ENCODE measurements at regions not wholly inside any gene's neighbourhood (a gene's known extent, or its start where the extent isn't known, plus 50 kb on each side); places are given as distances from the start of the nearest gene placed in this dataset.

DNA sequence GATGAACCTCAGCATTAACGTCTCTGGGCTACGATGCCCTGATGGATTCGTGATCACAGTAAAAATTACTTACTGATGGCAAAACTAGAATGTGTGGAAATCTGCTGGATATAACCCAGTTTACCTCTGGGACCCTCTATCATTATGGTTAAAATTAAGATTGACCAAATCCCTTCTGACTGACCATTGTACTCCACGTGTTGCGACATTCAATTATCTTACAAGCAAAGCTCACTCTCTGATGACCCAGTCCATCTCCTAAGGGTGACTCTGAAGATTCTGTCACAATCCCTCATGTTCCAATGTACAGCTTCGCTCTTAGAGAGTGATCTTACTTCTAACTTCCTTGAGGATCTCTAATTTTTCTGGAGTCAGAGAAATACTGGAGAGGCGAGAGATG lies 288.5 kb upstream of the RUNX1 start:
- Histone ChIP-seq H3K4me1 (ENCODE audit: insufficient read depth, low read length) (no peaks in the 10 kb centered on the region), H2AFZ (ENCODE audit: low read length) (no peak overlapping the region)
- no peak for FAIRE-seq

DNA sequence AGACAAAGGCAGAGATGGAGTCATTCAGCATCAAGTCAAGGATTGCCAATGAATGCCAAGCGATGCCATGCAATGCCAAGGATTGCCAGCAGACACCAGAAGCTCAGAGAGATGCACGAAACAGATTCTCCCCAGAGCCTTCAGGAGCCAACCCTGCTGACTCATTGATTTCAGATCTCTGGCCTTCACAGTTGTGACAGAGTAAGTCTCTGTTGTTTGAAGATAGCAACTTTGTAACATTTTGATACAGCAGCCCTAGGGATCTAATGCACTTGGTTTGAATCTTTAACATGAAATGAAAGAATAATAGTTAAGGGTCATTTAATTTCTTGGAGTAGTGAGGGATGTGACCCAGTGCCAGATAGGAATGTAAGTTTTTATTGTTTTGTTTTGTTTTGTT lies 287.4 kb upstream of the RUNX1 start:
- no peak for DNase-seq (ENCODE audit: low spot score)
- TF ChIP-seq ATAD3A (CRISPR knock-in tag; IDR thresholded peaks at IDR 0.05) (no peak), HNRNPH1 (optimal IDR thresholded peaks at IDR 0.05; ENCODE audit: low read depth, low read length) (no peak), ZNF614 (CRISPR knock-in tag; IDR thresholded peaks at IDR 0.05; ENCODE audit: borderline replicate concordance) (no peak), MTF1 (CRISPR knock-in tag; IDR thresholded peaks at IDR 0.05) (no peak), ZNF563 (CRISPR knock-in tag; IDR thresholded peaks at IDR 0.05) (no peak), ZNF431 (CRISPR knock-in tag; IDR thresholded peaks at IDR 0.05; ENCODE audit: borderline replicate concordance, low read depth) (no peak), HDAC6 (IDR thresholded peaks at IDR 0.05; ENCODE audit: low read depth, low read length) (no peak), SALL2 (CRISPR knock-in tag; IDR thresholded peaks at IDR 0.05) (no peak), CREB1 (IDR thresholded peaks at IDR 0.05) (no peak), CREB1 (CRISPR knock-in tag; IDR thresholded peaks at IDR 0.05) (no peak), ZNF326 (CRISPR knock-in tag; IDR thresholded peaks at IDR 0.05; ENCODE audit: borderline replicate concordance) (no peak)
- TF ChIP-seq, protein P1, sequence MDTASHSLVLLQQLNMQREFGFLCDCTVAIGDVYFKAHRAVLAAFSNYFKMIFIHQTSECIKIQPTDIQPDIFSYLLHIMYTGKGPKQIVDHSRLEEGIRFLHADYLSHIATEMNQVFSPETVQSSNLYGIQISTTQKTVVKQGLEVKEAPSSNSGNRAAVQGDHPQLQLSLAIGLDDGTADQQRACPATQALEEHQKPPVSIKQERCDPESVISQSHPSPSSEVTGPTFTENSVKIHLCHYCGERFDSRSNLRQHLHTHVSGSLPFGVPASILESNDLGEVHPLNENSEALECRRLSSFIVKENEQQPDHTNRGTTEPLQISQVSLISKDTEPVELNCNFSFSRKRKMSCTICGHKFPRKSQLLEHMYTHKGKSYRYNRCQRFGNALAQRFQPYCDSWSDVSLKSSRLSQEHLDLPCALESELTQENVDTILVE (CRISPR knock-in tag; IDR thresholded peaks at IDR 0.05) = no peak
- H3K27me3 ChIP-seq (ENCODE audit: control insufficient read depth in 1 of 2, insufficient read depth in 2 of 2, low read length in 2 of 2) = no peaks in the 10 kb centered on the region
- no peaks in the 10 kb centered on the region for H3K9me3 ChIP-seq (ENCODE audit: low read length)
- no peak overlapping the region for H3K4me3 ChIP-seq (replicated peaks in 1 of 3; ENCODE audit: insufficient read depth in 1 of 3, low read depth in 2 of 3, low read length in 3 of 3)
- 10% methylated on average over 2 of the region's 2 CpGs for WGBS (ENCODE audit: low lambda C conversion rate)
- H3K27ac ChIP-seq (ENCODE audit: extremely low read length, insufficient read depth, low read length) = no peak overlapping the region
- in situ Hi-C loops (cut with HindIII; ENCODE audit: extremely low pct_ligation_motif_present, low pct_unique_long_range_greater_than_20kb) = no loop called here
- no peak for FAIRE-seq
- POLR2A ChIA-PET = no interaction called here
- H4K20me1 ChIP-seq (ENCODE audit: insufficient read depth, low read length) = no peaks in the 10 kb centered on the region
- intact Hi-C loops (cut with micrococcal nuclease; ENCODE audit: unreplicated experiment) = no loop called here
- H2AFZ ChIP-seq (ENCODE audit: low read length) = no peak overlapping the region
- BruUV-seq (replicated peaks) = no TSS peak
- H3K36me3 ChIP-seq (replicated peaks in 1 of 2; ENCODE audit: control insufficient read depth in 1 of 2, insufficient read depth in 2 of 2, low read length in 2 of 2) = no peaks in the 10 kb centered on the region
- H3K9ac ChIP-seq (ENCODE audit: insufficient read depth, low read depth, low read length) = no peak overlapping the region
- no peak overlapping the region for H3K4me2 ChIP-seq (ENCODE audit: low read depth, low read length)
- CTCF ChIA-PET (ENCODE audit: low intra/inter-chr PET ratio, low total read pairs) = no interaction called here
- H3K4me1 ChIP-seq (ENCODE audit: insufficient read depth, low read length) = no peaks in the 10 kb centered on the region
- no peak for ATAC-seq
- H3K79me2 ChIP-seq (ENCODE audit: insufficient read depth, low read length) = no peaks in the 10 kb centered on the region

More for the DNA sequence above, 288.5 kb upstream of the RUNX1 start:
- ChIA-PET POLR2A (no interaction called here), CTCF (ENCODE audit: low intra/inter-chr PET ratio, low total read pairs) (no interaction called here)
- no TSS peak for BruUV-seq (replicated peaks)
- Histone ChIP-seq H3K4me3 (replicated peaks in 1 of 3; ENCODE audit: insufficient read depth in 1 of 3, low read depth in 2 of 3, low read length in 3 of 3) (no peak overlapping the region), H3K27me3 (ENCODE audit: control insufficient read depth in 1 of 2, insufficient read depth in 2 of 2, low read length in 2 of 2) (no peaks in the 10 kb centered on the region), H3K9me3 (ENCODE audit: low read length) (no peaks in the 10 kb centered on the region), H3K9ac (ENCODE audit: insufficient read depth, low read depth, low read length) (no peak overlapping the region), H3K79me2 (ENCODE audit: insufficient read depth, low read length) (no peaks in the 10 kb centered on the region), H3K36me3 (replicated peaks in 1 of 2; ENCODE audit: control insufficient read depth in 1 of 2, insufficient read depth in 2 of 2, low read length in 2 of 2) (no peaks in the 10 kb centered on the region), H4K20me1 (ENCODE audit: insufficient read depth, low read length) (no peaks in the 10 kb centered on the region), H3K27ac (ENCODE audit: extremely low read length, insufficient read depth, low read length) (no peak overlapping the region), H3K4me2 (ENCODE audit: low read depth, low read length) (no peak overlapping the region)
- WGBS (ENCODE audit: low lambda C conversion rate) = 61% methylated on average over 7 of the region's 7 CpGs
- intact Hi-C loops (cut with micrococcal nuclease; ENCODE audit: unreplicated experiment) = no loop called here
- ATAC-seq (no peak), DNase-seq (ENCODE audit: low spot score) (no peak)
- TF ChIP-seq, protein P2, sequence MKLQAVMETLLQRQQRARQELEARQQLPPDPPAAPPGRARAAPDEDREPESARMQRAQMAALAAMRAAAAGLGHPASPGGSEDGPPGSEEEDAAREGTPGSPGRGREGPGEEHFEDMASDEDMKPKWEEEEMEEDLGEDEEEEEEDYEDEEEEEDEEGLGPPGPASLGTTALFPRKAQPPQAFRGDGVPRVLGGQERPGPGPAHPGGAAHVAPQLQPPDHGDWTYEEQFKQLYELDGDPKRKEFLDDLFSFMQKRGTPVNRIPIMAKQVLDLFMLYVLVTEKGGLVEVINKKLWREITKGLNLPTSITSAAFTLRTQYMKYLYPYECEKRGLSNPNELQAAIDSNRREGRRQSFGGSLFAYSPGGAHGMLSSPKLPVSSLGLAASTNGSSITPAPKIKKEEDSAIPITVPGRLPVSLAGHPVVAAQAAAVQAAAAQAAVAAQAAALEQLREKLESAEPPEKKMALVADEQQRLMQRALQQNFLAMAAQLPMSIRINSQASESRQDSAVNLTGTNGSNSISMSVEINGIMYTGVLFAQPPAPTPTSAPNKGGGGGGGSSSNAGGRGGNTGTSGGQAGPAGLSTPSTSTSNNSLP (IDR thresholded peaks at IDR 0.05; ENCODE audit: low read depth, low read length) = no peak
- TF ChIP-seq ADNP (CRISPR knock-in tag; IDR thresholded peaks at IDR 0.05) (no peak), ZBTB21 (CRISPR knock-in tag; IDR thresholded peaks at IDR 0.05) (no peak), CEBPB (IDR thresholded peaks at IDR 0.05; ENCODE audit: borderline replicate concordance, low read depth, low read length) (0 out of 2 replicates have a peak, but pooled peaks have one; percentile 26)
- in situ Hi-C loops (cut with HindIII; ENCODE audit: extremely low pct_ligation_motif_present, low pct_unique_long_range_greater_than_20kb) = no loop called here

Data from HepG2 (cell line).